ENCODE measurements at regions not wholly inside any gene's neighbourhood (a gene's known extent, or its start where the extent isn't known, plus 50 kb on each side); places are given as distances from the start of the nearest gene placed in this dataset.

- TF ChIP-seq NFE2L2 (IDR thresholded peaks at IDR 0.05; ENCODE audit: low read depth, low read length) = no peak
- no peak for TF ChIP-seq POLR2A (IDR thresholded peaks at IDR 0.05; ENCODE audit: low read depth, low read length)
- TF ChIP-seq USF2 (IDR thresholded peaks at IDR 0.05; ENCODE audit: low read depth, low read length) = no peak
- no peak for TF ChIP-seq CTCF (conservative IDR thresholded peaks at IDR 0.05; ENCODE audit: low read depth, low read length)
- TF ChIP-seq ELK1 (IDR thresholded peaks at IDR 0.05; ENCODE audit: borderline replicate concordance, low read depth, low read length) = no peak
- no peak for TF ChIP-seq CHD1 (IDR thresholded peaks at IDR 0.05; ENCODE audit: low read depth, low read length)
- no peak for TF ChIP-seq MXI1 (IDR thresholded peaks at IDR 0.05; ENCODE audit: borderline replicate concordance, low read depth, low read length)
- no peak for TF ChIP-seq RCOR1 (IDR thresholded peaks at IDR 0.05; ENCODE audit: insufficient replicate concordance, low read length)
- no peak for TF ChIP-seq FOS (IDR thresholded peaks at IDR 0.05; ENCODE audit: low read depth, low read length)
- TF ChIP-seq MAFK (IDR thresholded peaks at IDR 0.05; ENCODE audit: low read depth, low read length) = no peak
- TF ChIP-seq CEBPB (IDR thresholded peaks at IDR 0.05; ENCODE audit: low read depth, low read length) = no peak
- TF ChIP-seq MAZ (IDR thresholded peaks at IDR 0.05; ENCODE audit: borderline replicate concordance, low read depth, low read length) = no peak
- TF ChIP-seq RAD21 (IDR thresholded peaks at IDR 0.05; ENCODE audit: low read length) = no peak
- TF ChIP-seq RFX5 (IDR thresholded peaks at IDR 0.05; ENCODE audit: low read depth, low read length) = no peak
- TF ChIP-seq BHLHE40 (IDR thresholded peaks at IDR 0.05; ENCODE audit: low read depth, low read length) = no peak
- no peak for TF ChIP-seq SMC3 (IDR thresholded peaks at IDR 0.05; ENCODE audit: low read depth, low read length)
- no peak overlapping the region for H3K56ac ChIP-seq (ENCODE audit: extremely low read depth, insufficient read depth, low read length)
- in situ Hi-C loops (cut with MboI; ENCODE audit: low sequenced_read_pairs) (no loop called here), intact Hi-C loops (cut with micrococcal nuclease) (loop anchor here (10.0 kb wide), 1 partner anchor 550 kb away; the partner anchor contains the start of gene CDH11), dilution Hi-C loops (cut with HindIII; ENCODE audit: low sequenced_read_pairs, unreplicated experiment) (no loop called here)
- DNase-seq = no peak
- H3K9me3 ChIP-seq (ENCODE audit: control insufficient read depth, insufficient read depth, low read length) = no peaks in the 10 kb centered on the region
- H4K5ac ChIP-seq (ENCODE audit: low read depth, low read length) = no peak overlapping the region
- H2BK120ac ChIP-seq (ENCODE audit: low read depth, low read length) = no peak overlapping the region
- no peak overlapping the region for H3K9ac ChIP-seq (ENCODE audit: low read depth, low read length)
- H2AK9ac ChIP-seq (replicated peaks; ENCODE audit: low read depth, low read length, poor library complexity) = no peak overlapping the region
- no peak overlapping the region for H3K27ac ChIP-seq (ENCODE audit: insufficient read depth, low read length)
- no peak for ATAC-seq (ENCODE audit: low read depth)
- no peak overlapping the region for H3K4me3 ChIP-seq (ENCODE audit: insufficient read depth, low read depth, low read length)
- H4K20me1 ChIP-seq (ENCODE audit: insufficient read depth, low read length) = no peaks in the 10 kb centered on the region
- no peak overlapping the region for H2AK5ac ChIP-seq (ENCODE audit: low read depth, low read length)
- BruUV-seq (replicated peaks) = no TSS peak
- ChIA-PET POLR2A (ENCODE audit: unreplicated experiment) (no interaction called here), CTCF (interaction anchor here (0.6 to 0.7 kb wide), 2 partner anchors 14 to 102 kb away, joined by 3 to 7 read pairs; no protein-coding TSS in a partner anchor)
- H4K91ac ChIP-seq (ENCODE audit: insufficient read depth, low read depth, low read length) = no peak overlapping the region
- no peak overlapping the region for H2BK5ac ChIP-seq (ENCODE audit: low read depth, low read length, poor library complexity, severe bottlenecking)
- peaks cover 7% of the 10 kb centered on the region; the same call in 1 of the 2 replicates for H3K4me1 ChIP-seq (ENCODE audit: control insufficient read depth, insufficient read depth, low read length)
- no peaks in the 10 kb centered on the region for H3K9me1 ChIP-seq (ENCODE audit: insufficient read depth, low read length)
- H3K36me3 ChIP-seq (ENCODE audit: control insufficient read depth, insufficient read depth, low read length) = no peaks in the 10 kb centered on the region
- H2BK20ac ChIP-seq (ENCODE audit: low read depth, low read length) = no peak overlapping the region
- 20% methylated on average over 1 of the region's 1 CpG; no CpG with 5 or more reads in 1 of the 2 experiments for WGBS, 2 experiments (ENCODE audit: extremely low coverage in 2 of 2, insufficient read length in 1 of 2)
- H3K18ac ChIP-seq (ENCODE audit: low read depth, low read length) = no peak overlapping the region
- H3K23ac ChIP-seq (ENCODE audit: low read depth, low read length) = no peak overlapping the region
- H3K14ac ChIP-seq (replicated peaks; ENCODE audit: low read depth, low read length) = no peak overlapping the region
- no peak overlapping the region for H3K4ac ChIP-seq (ENCODE audit: low read depth, low read length)
- peaks cover 4% of the 10 kb centered on the region for H3K27me3 ChIP-seq (ENCODE audit: control insufficient read depth, insufficient read depth, low read length)
- no peak overlapping the region for H2AFZ ChIP-seq (replicated peaks; ENCODE audit: low read length, poor library complexity)
- H4K8ac ChIP-seq (ENCODE audit: low read depth in 2 of 2, low read length in 2 of 2) = no peak overlapping the region
- H2BK15ac ChIP-seq (ENCODE audit: low read depth, low read length) = no peak overlapping the region
- H3K4me2 ChIP-seq (ENCODE audit: low read depth, low read length) = no peak overlapping the region
- H3K79me1 ChIP-seq (ENCODE audit: low read depth in 1 of 2, low read length in 2 of 2) = no peaks in the 10 kb centered on the region
Observed at GRCh38 chr16:65675161-65675560, 553.3 kb upstream of the CDH11 start.
